GM23248 (cell line): ENCODE measurements at regions not wholly inside any gene's neighbourhood (a gene's known extent, or its start where the extent isn't known, plus 50 kb on each side); places are given as distances from the start of the nearest gene placed in this dataset.

Source experiments
- DNase-seq: peaks from one replicate; pipeline ENCODE4 v3.0.0-alpha.2; 2015
- H2AFZ ChIP-seq: fragments of 200-600 bp; sonication (generic); 2 replicates; pipeline ENCODE4 v1.6.1; 2016; ENCODE audit warnings: antibody characterized with exemption
- H3F3A ChIP-seq: fragments of 200-600 bp; sonication (generic); 2 replicates; pipeline ENCODE4 v1.6.1; 2016; ENCODE audit warnings: mild to moderate bottlenecking, antibody characterized with exemption, mixed run types; ENCODE audit not compliant: insufficient read depth
- H3K27ac ChIP-seq: fragments of 200-600 bp; sonication (generic); 2 replicates; pipeline ENCODE4 v1.5.1; 2016; ENCODE audit warnings: mild to moderate bottlenecking
- H3K27me3 ChIP-seq: fragments of 200-600 bp; sonication (generic); replicated peaks from 2 replicates; pipeline ENCODE4 v1.6.1; 2016; ENCODE audit warnings: mild to moderate bottlenecking; ENCODE audit not compliant: insufficient read depth
- H3K36me3 ChIP-seq: fragments of 200-600 bp; sonication (generic); 2 replicates; pipeline ENCODE4 v1.6.1; 2016; ENCODE audit warnings: low read depth, mild to moderate bottlenecking
- H3K4me1 ChIP-seq: fragments of 200-600 bp; sonication (generic); 2 replicates; pipeline ENCODE4 v1.6.1; 2016; ENCODE audit warnings: mild to moderate bottlenecking; ENCODE audit not compliant: insufficient read depth
- H3K4me2 ChIP-seq: fragments of 200-600 bp; sonication (generic); one replicate; pipeline ENCODE4 v1.6.1; 2016; ENCODE audit warnings: mild to moderate bottlenecking; ENCODE audit not compliant: unreplicated experiment
- H3K4me3 ChIP-seq: fragments of 200-600 bp; sonication (generic); 2 replicates; pipeline ENCODE4 v1.5.1; 2016; ENCODE audit warnings: mild to moderate bottlenecking
- H3K79me2 ChIP-seq: fragments of 200-600 bp; sonication (generic); 2 replicates; pipeline ENCODE4 v1.6.1; 2016; ENCODE audit warnings: mild to moderate bottlenecking; ENCODE audit not compliant: insufficient read depth
- H3K9ac ChIP-seq: fragments of 200-600 bp; sonication (generic); 2 replicates; pipeline ENCODE4 v1.6.1; 2016; ENCODE audit warnings: mild to moderate bottlenecking
- H3K9me2 ChIP-seq: fragments of 200-600 bp; sonication (generic); 2 replicates; pipeline ENCODE4 v1.6.1; 2016; ENCODE audit warnings: mixed run types, mild to moderate bottlenecking, moderate library complexity; ENCODE audit not compliant: insufficient read depth
- H3K9me3 ChIP-seq: fragments of 200-600 bp; sonication (generic); one replicate; pipeline ENCODE4 v1.6.1; 2017; ENCODE audit warnings: low read depth
- H4K20me1 ChIP-seq: fragments of 200-600 bp; sonication (generic); 2 replicates; pipeline ENCODE4 v1.6.0; 2016; ENCODE audit not compliant: insufficient read depth
- EZH2 ChIP-seq: fragments of 200-600 bp; sonication (generic); IDR thresholded peaks from 2 replicates; pipeline ENCODE4 v1.6.1; 2018; ENCODE audit warnings: antibody characterized with exemption, mild to moderate bottlenecking; ENCODE audit not compliant: insufficient read depth, poor library complexity, severe bottlenecking
- EZH2phosphoT487 ChIP-seq: fragments of 200-600 bp; sonication (generic); IDR thresholded peaks from 2 replicates; pipeline ENCODE4 v1.6.1; 2018; ENCODE audit warnings: antibody characterized with exemption, moderate library complexity, mild to moderate bottlenecking, low read depth; ENCODE audit not compliant: insufficient read depth
- WGBS, 2 experiments: methylation state at CpG; one replicate each; pipeline ENCODE4 v1.1.6; 2015 to 2017; ENCODE audit warnings: low lambda C conversion rate in 2 of 2, low coverage in 1 of 2; ENCODE audit errors: missing lambda C conversion rate in 2 of 2; 5-methylcytosine and 5-hydroxymethylcytosine counted together
- in situ Hi-C: fragments of 300-500 bp; cut with MboI; formaldehyde crosslinking; loops from 2 replicates; pipeline ENCODE4 v1.15.0; 2020

DNA sequence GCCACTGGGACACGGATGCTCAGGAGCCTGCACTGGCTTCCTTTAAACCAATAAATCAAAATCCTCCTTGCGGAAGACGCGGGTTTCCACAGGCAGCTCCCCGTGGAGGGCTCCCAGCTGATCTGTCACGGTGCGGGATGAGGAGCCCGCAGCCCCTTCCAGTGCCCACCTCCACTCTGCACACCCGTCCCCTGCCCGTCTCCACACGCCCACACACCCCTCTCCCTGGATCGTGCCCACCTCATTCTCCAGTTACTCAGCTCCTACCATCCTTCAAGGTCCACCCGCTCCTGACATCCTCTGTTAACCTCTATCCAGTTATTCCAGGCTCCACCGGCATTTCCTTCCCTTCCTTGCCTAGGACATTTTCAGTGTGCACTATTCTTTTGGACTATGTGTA lies 895.9 kb downstream of the TRIML1 start:
- H3K27ac ChIP-seq = no peak overlapping the region
- H3K36me3 ChIP-seq = no peaks in the 10 kb centered on the region
- H3K4me3 ChIP-seq = no peak overlapping the region
- no peaks in the 10 kb centered on the region for H3K4me1 ChIP-seq
- no peaks in the 10 kb centered on the region for H3K27me3 ChIP-seq
- H3K9me2 ChIP-seq = no peaks in the 10 kb centered on the region
- H2AFZ ChIP-seq = no peak overlapping the region
- no peak overlapping the region for H3K9ac ChIP-seq
- in situ Hi-C loops = no loop called here
- no peaks in the 10 kb centered on the region for H3F3A ChIP-seq
- WGBS, 2 experiments = 55% methylated on average over 8 to 14 of the region's 14 CpGs
- no peaks in the 10 kb centered on the region for H4K20me1 ChIP-seq
- H3K79me2 ChIP-seq = no peaks in the 10 kb centered on the region
- TF ChIP-seq EZH2phosphoT487 (no peak), EZH2 (no peak)
- no peak for DNase-seq
- H3K4me2 ChIP-seq = no peak overlapping the region
- peaks cover 3% of the 10 kb centered on the region for H3K9me3 ChIP-seq

DNA sequence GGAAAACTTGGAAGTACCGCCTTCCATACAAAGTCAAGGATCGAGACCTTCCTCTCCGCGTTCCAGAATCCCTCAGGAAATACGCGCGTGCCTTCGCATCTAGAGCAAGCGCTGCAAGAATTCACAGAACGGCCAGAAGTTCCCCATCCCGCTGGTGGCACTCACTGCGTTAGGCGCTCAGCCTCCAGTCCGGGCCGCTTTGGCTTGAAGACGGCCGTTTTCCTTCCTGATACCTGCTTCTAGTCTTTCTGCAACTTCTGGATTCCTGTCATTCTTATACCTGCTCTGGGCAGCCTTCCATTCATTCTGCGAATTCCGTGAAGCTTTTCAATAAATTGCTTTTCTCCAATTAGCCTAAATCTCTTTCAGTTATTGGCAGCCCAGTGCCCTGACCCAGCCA lies 896.4 kb downstream of the TRIML1 start:
- TF ChIP-seq EZH2phosphoT487 (no peak), EZH2 (no peak)
- in situ Hi-C loops = no loop called here
- H3K4me3 ChIP-seq = no peak overlapping the region
- H3K36me3 ChIP-seq = no peaks in the 10 kb centered on the region
- no peak overlapping the region for H3K4me2 ChIP-seq
- H3K9me2 ChIP-seq = no peaks in the 10 kb centered on the region
- H3K4me1 ChIP-seq = no peaks in the 10 kb centered on the region
- no peak overlapping the region for H3K27ac ChIP-seq
- no peaks in the 10 kb centered on the region for H4K20me1 ChIP-seq
- H3K79me2 ChIP-seq = no peaks in the 10 kb centered on the region
- no peak for DNase-seq
- H3K27me3 ChIP-seq = no peaks in the 10 kb centered on the region
- H2AFZ ChIP-seq = no peak overlapping the region
- no peak overlapping the region for H3K9ac ChIP-seq
- peaks cover 3% of the 10 kb centered on the region for H3K9me3 ChIP-seq
- 64 to 66% methylated on average over 18 to 19 of the region's 19 CpGs for WGBS, 2 experiments
- no peaks in the 10 kb centered on the region for H3F3A ChIP-seq

DNA sequence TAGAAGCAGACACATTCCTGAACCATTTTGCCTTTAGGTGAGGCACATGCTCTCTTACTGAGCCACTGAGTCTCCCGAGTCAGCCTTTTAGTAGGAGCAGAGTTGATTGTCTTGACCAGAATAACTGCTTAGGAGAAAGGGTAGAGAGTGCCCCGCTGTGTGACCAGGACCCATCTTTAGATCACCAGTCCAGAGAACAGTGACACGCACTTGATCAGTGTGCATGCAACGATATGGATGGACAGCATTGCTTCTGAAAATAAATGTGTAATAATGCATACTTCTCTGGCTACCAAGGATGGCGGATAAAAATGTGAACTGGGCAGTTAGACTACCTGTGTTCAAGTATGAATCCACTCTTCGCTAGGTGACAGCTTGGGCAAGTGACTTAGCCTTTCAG lies 897.7 kb downstream of the TRIML1 start:
- DNase-seq = no peak
- H3K79me2 ChIP-seq = no peaks in the 10 kb centered on the region
- no peak overlapping the region for H3K4me3 ChIP-seq
- no peaks in the 10 kb centered on the region for H3K4me1 ChIP-seq
- H3K9ac ChIP-seq = no peak overlapping the region
- H3K4me2 ChIP-seq = no peak overlapping the region
- peaks cover 3% of the 10 kb centered on the region for H3K9me3 ChIP-seq
- no peaks in the 10 kb centered on the region for H3K27me3 ChIP-seq
- H3K9me2 ChIP-seq = no peaks in the 10 kb centered on the region
- no peak overlapping the region for H2AFZ ChIP-seq
- H3K36me3 ChIP-seq = no peaks in the 10 kb centered on the region
- H3F3A ChIP-seq = no peaks in the 10 kb centered on the region
- WGBS, 2 experiments = 36 to 47% methylated on average over 6 of the region's 6 CpGs
- in situ Hi-C loops = no loop called here
- H3K27ac ChIP-seq = no peak overlapping the region
- TF ChIP-seq EZH2phosphoT487 (no peak), EZH2 (no peak)
- no peaks in the 10 kb centered on the region for H4K20me1 ChIP-seq

DNA sequence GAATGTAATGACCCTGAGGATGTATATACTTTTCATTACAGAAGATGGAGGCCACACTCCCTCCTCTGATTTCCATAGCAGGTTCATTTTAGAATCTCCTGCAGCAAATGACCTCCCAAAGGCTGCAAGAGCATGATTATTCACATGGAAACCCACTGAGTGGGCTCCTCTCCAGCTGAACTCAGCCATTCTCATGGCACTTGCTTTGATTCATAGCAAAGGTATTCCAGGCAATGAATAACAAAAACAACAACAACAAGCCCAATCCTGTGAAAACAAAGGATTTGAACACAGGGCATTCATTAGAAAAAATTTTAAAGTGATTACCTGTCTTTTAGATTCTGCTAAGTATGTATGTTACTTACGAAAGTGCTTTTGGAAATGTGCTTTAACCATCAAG lies 894.0 kb upstream of the FRG1 start:
- Histone ChIP-seq H2AFZ (no peak overlapping the region), H3K4me2 (no peak overlapping the region), H3K36me3 (no peaks in the 10 kb centered on the region), H3K27me3 (no peaks in the 10 kb centered on the region), H3F3A (no peaks in the 10 kb centered on the region), H3K4me3 (no peak overlapping the region), H4K20me1 (no peaks in the 10 kb centered on the region), H3K4me1 (no peaks in the 10 kb centered on the region), H3K27ac (no peak overlapping the region), H3K9me3 (peaks cover 4% of the 10 kb centered on the region), H3K9ac (no peak overlapping the region), H3K79me2 (no peaks in the 10 kb centered on the region), H3K9me2 (no peaks in the 10 kb centered on the region)
- TF ChIP-seq EZH2phosphoT487 (no peak), EZH2 (no peak)
- 15 to 24% methylated on average over 1 of the region's 1 CpG for WGBS, 2 experiments
- peak; percentile 4 for DNase-seq
- in situ Hi-C loops = no loop called here

DNA sequence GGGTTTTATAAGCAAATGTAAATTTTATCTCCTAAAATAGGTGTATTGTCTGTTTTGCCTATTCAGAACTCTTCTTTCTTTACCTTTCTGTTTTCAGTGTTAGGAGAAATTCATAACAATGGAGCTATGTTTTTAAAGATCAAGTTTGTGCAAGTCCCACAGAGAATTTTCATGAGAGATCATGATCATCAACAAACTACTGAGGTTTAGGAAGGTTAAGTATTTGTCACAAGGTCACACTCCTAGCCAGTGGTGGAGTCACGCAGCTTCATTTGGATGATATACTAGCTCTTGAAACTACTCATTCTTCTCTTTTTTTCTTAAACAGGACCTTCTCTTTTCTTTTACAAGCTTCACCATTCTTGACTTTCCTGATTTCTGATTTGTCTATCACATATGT lies 892.6 kb upstream of the FRG1 start:
- H3K9ac ChIP-seq = no peak overlapping the region
- 37 to 48% methylated on average over 1 of the region's 1 CpG for WGBS, 2 experiments
- H3F3A ChIP-seq = no peaks in the 10 kb centered on the region
- no peaks in the 10 kb centered on the region for H3K36me3 ChIP-seq
- peaks cover 4% of the 10 kb centered on the region for H3K9me3 ChIP-seq
- no peak overlapping the region for H3K4me2 ChIP-seq
- in situ Hi-C loops = no loop called here
- no peaks in the 10 kb centered on the region for H3K79me2 ChIP-seq
- no peaks in the 10 kb centered on the region for H3K4me1 ChIP-seq
- no peak for TF ChIP-seq EZH2phosphoT487
- no peak for TF ChIP-seq EZH2
- no peaks in the 10 kb centered on the region for H3K9me2 ChIP-seq
- H3K27me3 ChIP-seq = no peaks in the 10 kb centered on the region
- no peak overlapping the region for H3K27ac ChIP-seq
- no peak overlapping the region for H2AFZ ChIP-seq
- H4K20me1 ChIP-seq = no peaks in the 10 kb centered on the region
- DNase-seq = peak; percentile 3
- H3K4me3 ChIP-seq = no peak overlapping the region
